COR-L47 (cell line): ENCODE measurements at regions not wholly inside any gene's neighbourhood (a gene's known extent, or its start where the extent isn't known, plus 50 kb on each side); places are given as distances from the start of the nearest gene placed in this dataset.
A peak's percentile ranks its signal among the peaks of the same experiment; 100 is the strongest.

Experiments used
- DNase-seq: peaks from one replicate; lab custom pipeline; 2025; lab: John Stamatoyannopoulos, UW

- no peak for DNase-seq
These were observed 68.6 kb downstream of the ZNF621 start for GRCh38 chr3:40593351-40593750.

- DNase-seq: no peak
These were observed 72.7 kb downstream of the ZNF621 start for GRCh38 chr3:40597441-40597840.

DNA sequence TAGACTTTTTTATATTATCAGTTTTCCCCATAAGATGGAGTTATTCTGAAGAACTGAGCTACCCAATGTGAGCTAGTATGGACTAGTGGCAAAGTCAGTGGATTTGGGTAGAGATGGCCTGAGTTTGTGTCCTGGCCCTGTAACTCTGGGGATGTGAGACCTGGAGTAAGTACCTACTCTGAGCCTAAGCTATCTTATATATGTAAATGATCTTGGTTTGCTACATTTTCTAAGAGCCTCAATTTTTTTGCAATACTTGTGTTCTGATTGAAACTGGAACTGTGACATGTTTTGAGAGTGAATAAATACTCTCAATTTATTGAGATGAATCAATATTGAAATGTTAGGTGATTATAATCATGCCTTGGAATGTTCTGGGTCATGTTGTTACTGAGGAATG lies 73.6 kb downstream of the ZNF621 start:
- no peak for DNase-seq

DNA sequence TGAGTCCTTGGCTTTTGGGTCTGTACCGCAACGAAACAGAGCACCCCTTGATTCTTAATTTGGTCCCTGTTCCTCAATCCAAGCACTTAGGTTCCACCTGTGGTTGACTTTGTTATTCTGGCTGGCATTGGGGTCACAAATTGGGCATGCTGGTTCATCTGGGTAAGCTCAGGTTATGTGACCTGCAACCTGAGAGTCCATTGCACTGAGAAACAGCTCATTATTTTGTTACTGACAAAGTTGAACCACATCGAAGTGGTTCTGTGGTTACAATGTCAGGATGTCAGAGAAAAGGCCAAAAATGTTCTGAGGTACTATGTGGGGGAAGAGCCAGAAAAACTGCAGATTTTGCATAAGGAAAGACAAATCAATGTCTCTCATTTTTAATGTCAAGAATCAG lies 74.2 kb downstream of the ZNF621 start:
- no peak for DNase-seq

DNA sequence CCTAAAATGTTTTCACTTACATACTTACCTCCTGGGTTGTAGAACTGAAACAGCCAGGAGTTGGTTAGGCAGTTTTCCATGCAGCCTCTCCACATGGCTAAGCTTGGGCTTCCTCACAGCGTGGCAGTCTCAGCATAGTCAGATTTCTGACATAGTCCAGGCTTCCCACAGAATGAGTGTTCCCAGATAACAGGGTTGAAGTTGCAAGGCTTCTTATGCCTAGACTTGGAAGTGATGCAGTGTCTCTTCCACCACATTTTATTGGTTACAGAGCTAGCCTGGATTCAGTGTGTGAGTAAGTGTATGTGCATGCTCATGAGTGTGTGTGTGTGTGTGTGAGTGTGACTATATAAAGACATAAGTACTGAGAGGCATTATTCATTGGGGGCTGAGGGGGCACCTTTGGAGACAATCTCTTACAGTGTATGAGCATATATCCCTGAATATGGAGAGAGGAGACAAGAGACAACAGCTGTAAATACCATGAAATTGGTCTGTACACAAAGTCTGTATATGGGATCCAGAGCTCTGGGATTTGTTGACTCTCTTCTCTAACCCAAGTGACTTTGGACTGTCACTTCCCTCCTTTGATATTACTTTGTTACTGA lies 78.1 kb downstream of the ZNF621 start:
- DNase-seq: no peak

DNA sequence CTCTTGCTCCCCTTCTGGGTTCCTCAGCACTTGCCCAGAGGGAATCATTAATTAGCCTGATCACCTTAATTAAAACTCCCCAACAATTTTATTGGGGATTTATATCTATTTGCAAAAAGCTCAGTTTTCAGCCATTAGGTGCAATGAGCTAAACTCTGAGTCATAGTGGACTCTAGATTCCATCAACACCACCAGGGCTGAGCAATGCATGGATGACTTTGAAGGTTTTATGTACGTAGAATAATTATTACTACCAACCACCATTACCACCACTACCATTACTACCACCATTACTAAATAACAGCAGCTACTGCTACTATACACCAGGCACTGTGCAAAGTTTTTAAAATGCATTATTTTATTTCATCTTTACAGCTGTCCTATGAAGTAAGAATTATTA lies 81.2 kb downstream of the ZNF621 start:
- no peak for DNase-seq

GRCh38 chr3:40608091-40608490 lies 83.3 kb downstream of the ZNF621 start:
- DNase-seq: no peak

DNA sequence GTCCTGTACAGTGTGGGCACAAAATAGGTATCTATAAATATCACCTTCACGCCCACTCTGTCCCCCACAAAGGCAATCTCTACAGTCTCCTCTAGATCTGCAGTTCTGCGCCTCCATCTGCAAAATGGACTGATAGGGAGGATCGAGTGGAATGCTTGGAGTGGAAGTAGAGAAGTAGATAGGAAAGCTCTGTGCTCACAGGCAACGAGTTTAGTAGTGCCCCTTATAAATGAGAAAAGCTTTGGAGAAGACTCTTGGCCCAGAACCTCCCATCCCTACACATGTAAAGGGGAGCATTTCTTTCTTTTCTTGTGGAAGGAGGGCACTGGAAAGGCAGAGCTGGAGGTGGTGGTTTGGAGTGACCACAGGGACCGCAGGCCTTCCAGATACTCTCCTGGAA lies 88.5 kb downstream of the ZNF621 start:
- DNase-seq: no peak

DNA sequence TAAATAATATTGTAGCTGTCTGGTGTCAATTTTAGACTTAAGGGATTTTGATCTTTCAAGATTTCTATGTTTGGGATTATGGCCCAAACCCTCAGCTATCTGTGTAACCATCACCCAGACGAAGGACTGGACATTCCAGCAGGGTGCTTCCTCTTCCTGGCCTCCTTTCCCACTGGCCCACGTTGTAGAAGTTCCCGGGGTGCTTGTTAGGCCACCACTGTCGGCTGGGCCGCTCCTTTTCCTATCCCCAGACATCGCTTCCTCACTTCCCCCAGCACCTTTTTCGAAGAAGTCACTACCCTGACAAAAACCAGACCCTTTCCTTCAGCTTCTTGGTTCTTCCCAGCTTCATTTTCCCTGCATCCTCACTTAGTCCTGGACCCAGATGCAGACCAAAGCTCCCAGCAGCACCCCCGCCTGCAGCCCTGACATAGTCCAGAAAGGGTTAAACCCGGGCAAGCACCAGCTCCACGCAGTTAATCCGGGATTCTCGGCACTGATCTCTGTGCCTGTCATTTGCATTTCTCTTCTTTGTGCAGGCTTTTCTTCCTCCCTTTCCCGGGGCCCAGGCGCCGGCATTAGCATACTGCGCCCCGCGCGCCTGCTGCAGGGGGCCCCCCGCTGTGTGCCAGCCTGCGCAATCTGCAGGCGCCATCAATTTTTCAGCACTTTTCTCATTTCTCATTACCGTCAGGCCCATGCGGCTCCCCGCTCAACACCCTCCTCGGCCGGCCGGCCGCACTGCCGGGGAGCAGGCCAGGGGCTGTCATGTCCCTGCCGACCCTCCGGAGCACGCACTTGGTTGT lies 90.6 kb downstream of the ZNF621 start:
- DNase-seq: peak; percentile 52

DNA sequence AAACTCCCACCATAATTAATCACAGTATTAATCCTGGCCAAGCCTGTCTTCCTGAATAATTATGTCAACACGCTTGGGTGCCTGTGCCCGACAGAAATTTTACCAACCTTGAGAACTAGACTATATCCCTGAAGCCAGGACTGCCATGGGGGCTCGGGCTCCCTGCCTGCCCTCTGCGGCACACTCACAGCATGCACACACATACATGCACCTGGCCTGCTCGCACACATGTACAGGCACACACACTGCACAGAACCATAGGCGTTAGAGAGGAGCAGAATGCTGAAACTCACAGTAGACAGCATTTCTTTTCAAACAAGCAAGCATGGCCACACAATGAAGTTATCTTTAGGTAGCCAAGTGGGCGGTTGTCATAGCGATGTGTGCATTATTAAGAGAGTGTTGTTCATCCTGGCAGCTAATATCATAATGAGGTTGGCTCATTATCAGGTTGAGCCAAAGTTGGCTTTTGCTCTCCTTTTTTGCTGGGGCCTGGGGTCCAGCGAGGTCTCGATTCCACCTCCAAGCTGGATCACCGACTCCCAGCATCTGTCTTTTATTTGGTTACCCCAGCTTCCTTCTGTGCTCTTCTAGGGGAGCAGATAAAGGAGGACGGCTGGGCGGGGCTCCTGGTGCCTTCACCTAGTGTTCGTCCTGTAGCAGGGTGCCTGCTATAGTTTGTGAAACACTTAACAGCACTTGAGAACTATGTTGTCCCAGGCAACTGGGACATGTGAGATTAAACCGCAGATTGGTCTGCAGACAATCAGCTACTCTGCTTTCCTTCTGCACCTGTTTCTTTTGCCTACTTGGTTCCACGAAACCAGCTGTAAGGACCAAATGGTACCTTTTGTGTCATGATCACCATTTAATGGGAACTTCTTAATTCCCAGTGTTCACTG lies 91.4 kb downstream of the ZNF621 start:
- peak; percentile 35 for DNase-seq

DNA sequence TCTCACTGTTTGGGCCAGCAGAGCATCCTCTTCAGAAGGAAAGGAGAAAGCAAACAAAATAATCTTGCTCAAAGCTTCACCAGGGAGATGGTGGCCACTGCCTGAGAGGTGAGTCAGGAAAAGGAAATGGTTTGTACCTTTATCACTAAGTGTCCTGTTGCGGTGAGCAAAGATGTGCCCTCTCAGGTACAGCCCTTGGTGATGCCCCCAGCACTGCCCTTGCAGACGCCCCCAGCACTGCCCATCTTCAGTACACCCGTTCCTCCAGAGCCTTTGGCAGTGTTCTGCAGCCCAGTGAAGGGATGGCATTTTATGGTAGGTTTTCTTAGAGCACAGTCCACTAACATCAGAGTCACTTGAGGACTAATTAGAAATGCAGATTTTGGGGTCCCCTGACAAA lies 92.3 kb downstream of the ZNF621 start:
- no peak for DNase-seq

DNA sequence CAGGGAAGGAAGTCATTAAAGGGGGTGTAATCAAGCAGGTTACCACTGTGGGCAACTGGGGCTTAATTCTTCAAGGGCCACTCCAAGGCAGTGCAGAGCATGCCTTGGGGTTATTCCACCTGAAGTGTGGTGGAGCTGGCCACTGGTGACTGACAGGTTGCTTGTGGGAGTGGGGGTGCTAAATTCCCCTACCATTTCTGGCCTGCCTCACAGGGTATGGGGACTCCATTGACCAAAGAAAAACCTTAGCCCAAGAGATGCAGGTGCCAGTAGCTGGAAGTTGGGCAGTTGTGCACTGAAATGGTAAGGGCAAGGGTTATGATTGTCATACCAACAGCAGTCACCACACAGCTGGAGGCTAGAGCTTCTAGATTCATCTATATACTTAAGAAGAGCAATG lies 93.4 kb downstream of the ZNF621 start:
- no peak for DNase-seq

GRCh38 chr3:40620151-40620550 lies 95.4 kb downstream of the ZNF621 start:
- no peak for DNase-seq

DNA sequence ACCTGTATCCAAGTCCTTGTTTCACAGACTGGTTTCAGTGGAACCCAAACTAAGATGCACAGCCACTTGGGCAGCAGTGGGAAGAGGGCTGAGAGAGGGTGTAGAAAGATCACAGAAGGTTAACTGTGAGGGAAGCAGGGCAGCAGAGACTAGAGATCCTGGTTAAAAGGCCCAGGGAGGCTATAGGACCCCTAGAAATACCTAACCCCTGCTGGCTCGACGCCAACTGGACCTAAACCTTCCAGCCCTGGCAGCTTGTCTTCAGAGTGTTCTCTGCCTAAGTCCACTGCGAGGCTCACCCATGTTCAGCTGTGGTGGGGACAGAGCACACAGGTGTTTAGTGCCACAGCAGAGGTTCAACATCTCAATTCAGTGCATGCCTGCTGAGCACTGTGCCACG lies 96.5 kb downstream of the ZNF621 start:
- DNase-seq: no peak

DNA sequence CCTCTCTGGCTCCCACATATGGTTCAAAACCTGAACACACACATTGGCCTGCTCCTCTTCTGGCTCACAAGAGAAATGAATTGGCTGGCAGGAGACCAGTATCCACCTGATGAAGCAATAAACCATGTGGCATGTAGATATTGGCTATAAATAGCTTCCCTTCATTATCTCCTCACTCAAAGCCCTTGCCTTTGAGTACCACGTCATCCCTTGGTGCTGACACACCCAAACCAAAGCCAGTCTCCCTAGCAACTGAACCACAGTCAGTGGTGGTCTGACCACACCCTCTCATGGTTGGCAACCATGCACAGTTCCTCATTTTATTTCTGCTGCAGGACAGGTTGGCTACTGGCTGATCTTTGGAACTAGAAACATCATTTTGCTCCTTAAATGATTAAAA lies 98.8 kb downstream of the ZNF621 start:
- no peak for DNase-seq

DNA sequence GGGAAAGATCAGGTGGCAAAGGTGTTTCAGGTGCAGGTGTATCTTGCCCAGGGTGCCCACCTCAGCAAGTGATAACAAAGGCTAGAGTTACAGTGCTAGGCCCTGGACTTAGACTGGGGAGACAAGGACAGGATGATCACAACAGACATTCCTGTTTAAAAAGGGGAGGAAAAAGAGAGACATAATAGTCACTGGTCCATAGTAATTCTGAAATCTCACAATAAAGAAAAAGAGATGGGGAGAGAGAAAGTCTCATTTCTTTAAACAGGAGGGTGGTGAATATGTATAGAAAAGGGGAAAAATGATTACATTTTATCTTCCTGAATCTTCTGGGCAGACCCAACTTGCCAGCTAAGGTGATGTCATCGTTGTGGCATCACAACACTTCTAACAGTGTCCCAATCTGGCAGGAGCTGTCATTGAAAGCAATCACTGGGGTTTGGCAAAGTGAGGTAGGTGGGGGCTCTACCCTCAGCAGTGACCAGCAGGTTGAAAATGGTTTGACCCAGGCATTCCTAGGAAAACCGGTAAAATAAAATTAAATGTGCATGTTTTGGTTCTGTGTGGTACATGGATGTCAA lies 99.5 kb downstream of the ZNF621 start:
- no peak for DNase-seq

GRCh38 chr3:40627095-40627494 lies 102.3 kb downstream of the ZNF621 start:
- DNase-seq: no peak

GRCh38 chr3:40628984-40629383 lies 104.2 kb downstream of the ZNF621 start:
- DNase-seq: no peak

DNA sequence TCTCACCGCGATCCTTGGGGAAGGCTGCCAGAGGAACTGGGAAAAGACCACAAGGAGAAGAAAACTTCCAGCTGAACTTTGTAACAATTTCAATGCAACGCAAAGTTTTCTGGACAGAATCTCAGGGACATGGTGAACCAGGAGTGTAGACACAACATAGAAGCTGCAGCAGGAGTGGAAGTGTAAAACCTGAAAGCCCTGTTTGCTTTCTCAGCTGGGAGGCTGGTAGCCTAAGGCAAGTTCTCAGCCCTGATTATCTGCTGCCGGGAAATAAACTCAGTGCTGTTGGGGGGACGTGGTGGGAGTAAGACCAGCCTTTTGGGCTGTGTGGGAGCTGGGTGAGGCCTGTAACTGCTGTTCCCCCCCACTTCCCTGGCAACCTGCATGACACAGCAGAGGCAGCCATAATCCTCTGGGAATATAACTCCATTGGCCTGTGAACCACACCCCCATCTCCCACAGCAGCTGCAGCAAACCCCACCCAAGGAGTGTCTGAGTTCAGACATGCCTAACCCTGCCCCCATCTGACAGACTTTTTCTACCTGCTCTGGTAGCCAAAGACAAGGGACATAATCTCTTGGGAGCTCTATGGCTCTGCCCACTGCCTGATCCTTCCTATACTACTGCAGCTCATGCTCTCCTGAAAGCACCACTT lies 106.7 kb downstream of the ZNF621 start:
- DNase-seq: no peak

DNA sequence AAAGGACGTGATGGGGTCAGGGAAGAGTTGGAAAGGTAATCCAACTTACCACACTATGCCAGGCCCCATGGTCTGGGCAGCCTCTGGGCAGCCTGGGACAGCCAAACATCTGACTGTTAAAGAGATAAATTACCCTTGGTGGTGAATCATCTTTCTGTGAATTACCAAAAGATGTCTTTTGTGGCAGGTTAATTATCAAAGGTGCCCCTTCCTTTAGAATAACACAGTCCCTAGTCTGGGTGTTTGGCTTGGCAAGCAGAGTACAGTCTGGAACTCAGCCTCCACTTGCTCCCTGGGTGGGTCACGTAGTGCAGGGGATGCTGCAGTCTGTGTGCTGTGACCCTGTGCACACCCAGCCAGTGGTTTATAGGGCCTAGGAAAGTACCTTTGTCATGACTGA lies 113.1 kb downstream of the ZNF621 start:
- no peak for DNase-seq

- no peak for DNase-seq
These were observed 114.2 kb downstream of the ZNF621 start for GRCh38 chr3:40639006-40639405.

- DNase-seq: no peak
These were observed 118.1 kb downstream of the ZNF621 start for GRCh38 chr3:40642812-40643211.
